Uterus (tissue), 2 donors: ENCODE measurements at regions not wholly inside any gene's neighbourhood (a gene's known extent, or its start where the extent isn't known, plus 50 kb on each side); places are given as distances from the start of the nearest gene placed in this dataset.

Source experiments
- POLR2A ChIP-seq, 2 donors: fragments of 450-650 bp; IDR thresholded peaks; one replicate each; pipeline ENCODE4 v1.6.1; 2016; ENCODE audit warnings: antibody characterized with exemption in 2 of 2, mild to moderate bottlenecking in 1 of 2, moderate library complexity in 1 of 2
- TF ChIP-seq, protein P1 (sequence below), 4 experiments: fragments of 200-600 bp in 2 of 4; fragments of 450-650 bp in 2 of 4; sonication (generic) in 2 of 4; IDR thresholded peaks; one replicate each; pipeline ENCODE4 v1.5.1; 2016 to 2019; ENCODE audit warnings: antibody characterized with exemption in 4 of 4, mild to moderate bottlenecking in 2 of 4, moderate library complexity in 1 of 4

DNA sequence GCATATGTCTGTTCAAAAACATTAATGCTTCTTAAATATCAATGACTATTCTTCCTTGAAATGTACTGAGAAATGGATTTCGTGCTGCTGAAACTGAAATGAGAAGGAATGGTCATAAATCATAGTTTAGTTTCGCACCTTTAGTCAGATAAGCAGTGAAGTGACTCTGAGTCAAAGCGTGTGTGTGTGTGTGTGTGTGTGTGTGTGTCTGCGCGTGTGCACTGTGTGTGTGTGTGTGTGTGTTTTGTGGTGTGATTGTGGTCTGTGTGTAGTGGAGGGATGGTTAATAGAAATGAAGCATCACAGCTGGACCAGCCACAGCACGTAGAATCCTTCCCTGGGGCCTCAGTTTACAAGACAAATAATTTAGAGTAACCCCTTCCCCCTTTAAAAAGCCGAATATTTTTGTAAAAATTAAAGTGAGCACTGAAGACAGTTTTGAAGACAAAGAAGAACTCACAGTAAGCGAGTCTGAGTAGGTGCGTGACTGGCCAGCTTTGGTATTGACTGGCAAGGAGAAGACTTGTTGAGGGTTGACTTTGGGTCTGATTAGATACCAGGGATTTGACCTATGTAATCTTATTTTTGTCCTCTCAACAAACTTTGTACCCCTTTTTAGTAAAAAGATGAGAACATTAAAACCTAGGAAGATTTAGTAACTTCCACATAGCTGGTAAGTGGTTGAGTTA, 202.0 kb upstream of the IL12A start:
- TF ChIP-seq, protein P1, sequence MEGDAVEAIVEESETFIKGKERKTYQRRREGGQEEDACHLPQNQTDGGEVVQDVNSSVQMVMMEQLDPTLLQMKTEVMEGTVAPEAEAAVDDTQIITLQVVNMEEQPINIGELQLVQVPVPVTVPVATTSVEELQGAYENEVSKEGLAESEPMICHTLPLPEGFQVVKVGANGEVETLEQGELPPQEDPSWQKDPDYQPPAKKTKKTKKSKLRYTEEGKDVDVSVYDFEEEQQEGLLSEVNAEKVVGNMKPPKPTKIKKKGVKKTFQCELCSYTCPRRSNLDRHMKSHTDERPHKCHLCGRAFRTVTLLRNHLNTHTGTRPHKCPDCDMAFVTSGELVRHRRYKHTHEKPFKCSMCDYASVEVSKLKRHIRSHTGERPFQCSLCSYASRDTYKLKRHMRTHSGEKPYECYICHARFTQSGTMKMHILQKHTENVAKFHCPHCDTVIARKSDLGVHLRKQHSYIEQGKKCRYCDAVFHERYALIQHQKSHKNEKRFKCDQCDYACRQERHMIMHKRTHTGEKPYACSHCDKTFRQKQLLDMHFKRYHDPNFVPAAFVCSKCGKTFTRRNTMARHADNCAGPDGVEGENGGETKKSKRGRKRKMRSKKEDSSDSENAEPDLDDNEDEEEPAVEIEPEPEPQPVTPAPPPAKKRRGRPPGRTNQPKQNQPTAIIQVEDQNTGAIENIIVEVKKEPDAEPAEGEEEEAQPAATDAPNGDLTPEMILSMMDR (IDR thresholded peaks at IDR 0.05), result no peak
- TF ChIP-seq POLR2A (IDR thresholded peaks at IDR 0.05), result no peak
